ENCODE measurements at regions not wholly inside any gene's neighbourhood (a gene's known extent, or its start where the extent isn't known, plus 50 kb on each side); places are given as distances from the start of the nearest gene placed in this dataset.

DNA sequence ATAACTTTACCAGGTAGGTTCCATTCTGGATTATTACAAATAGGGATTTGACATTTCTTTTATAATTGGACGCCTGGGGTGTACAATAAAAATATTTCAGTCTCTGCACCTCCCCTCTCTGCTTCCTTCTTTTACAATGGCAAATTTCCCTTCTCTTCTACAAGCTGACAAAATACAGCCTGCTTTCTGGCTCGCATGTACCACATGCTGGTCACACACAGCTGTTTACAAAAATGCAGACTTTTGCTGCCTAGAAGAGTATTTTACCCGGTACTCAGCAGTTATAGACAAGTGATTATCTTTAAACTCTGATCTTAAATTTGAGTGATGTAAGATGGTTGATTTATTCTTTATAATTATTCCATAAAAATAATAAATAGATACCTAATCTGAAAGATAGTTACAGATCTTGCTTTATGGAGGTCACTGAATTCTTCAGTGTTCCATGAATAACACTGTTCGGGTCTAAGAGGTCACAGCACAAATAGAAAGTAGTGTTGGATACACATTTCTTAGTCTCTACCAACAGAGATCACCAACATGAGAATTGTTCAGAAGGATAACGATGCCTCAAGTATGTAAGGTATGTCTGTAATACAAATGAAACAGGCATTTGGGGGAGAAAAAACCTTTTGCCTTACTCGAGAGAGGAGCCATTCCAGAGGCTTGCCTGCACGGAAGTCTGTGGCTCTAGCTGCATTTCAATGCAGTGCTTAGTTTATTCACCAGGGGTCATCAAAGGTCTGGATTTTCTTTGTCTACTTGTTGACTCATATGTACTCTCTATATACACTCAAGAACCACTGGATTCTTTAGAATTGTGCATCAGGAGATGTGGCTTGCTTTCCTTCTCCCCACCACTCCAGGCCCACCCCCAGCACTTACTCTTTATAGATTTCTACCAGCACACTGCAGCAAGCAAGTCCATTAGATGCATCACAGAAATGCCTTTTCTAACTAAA lies 206.6 kb upstream of the RFX3 start:
- peak; percentile 83 to 84 for DNase-seq (ENCODE audit: low read depth in 2 of 2)

DNA sequence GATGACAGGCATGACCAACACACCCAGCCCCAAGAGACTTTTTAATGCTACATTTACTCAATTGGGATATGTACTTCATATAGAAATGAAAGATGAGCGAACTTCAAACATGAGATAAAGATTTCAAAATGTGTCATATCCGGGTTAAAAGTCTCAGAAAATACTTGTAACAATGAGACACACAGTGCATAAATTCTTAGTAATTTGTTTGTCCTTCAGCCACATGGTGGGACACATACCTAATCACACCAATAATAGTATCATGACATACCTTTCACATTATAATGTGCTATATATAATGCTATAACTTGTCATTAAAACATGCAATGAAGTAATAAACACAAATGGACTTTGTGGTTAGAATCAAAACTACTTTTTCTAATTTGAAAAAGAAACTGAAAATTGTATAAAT lies 204.7 kb upstream of the RFX3 start:
- DNase-seq (ENCODE audit: low read depth in 2 of 2) = no peak

DNA sequence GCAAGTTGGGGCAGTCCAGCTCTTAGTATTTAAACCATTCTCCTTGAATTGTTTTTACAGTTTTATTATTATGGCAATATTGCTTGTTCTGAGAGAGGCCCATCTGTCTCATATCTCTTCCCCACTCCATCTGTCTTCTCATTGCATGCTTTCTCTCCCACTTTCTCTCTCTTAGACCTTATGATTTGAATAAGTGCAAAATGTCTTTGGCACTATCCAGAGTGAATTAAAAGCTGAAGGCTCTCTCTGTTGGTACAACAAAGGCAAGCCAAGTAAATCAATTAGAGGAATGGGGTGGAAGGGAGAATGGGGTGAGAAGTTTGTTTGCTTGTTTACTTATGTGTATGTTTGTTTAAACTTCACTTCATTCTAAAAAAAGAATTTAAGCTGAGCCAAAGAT lies 195.3 kb upstream of the RFX3 start:
- no peak for DNase-seq (ENCODE audit: low read depth in 2 of 2)

DNA sequence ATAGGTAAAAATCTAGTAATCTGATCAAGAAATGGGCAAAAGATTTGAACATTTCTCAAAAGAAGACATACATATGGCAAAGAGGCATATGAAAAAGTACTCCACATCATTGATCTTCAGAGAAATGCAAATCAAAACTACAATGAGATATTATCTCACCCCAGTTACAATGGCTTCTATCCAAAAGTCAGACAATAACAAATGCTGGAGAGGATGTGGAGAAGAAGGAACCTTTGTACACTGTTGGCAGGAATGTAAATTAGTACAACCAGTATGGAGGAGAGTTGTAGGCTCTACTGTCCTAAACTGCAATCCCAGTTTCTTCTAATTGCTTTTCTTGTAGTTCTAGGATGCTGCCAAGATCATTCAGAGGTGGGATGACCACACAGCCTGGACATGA lies 193.5 kb upstream of the RFX3 start:
- peak; percentile 49 to 62 for DNase-seq (ENCODE audit: low read depth in 2 of 2)

DNA sequence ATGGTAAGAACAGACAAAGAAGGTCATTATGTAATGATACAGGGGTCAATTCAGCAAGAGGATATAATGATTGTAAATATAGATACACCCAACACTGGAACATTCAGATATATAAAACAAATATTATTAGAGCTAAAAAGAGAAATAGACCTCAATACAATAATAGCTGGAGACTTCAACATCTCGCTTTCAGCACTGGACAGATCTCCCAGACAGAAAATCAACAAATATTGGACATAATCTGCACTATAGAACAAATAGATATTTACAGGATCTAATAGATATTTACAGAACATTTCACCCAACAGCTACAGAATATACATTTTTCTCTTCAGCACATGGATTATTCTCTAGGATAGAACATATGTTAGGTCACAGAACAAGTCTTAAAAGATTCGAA lies 190.6 kb upstream of the RFX3 start:
- DNase-seq (ENCODE audit: low read depth in 2 of 2) = no peak

DNA sequence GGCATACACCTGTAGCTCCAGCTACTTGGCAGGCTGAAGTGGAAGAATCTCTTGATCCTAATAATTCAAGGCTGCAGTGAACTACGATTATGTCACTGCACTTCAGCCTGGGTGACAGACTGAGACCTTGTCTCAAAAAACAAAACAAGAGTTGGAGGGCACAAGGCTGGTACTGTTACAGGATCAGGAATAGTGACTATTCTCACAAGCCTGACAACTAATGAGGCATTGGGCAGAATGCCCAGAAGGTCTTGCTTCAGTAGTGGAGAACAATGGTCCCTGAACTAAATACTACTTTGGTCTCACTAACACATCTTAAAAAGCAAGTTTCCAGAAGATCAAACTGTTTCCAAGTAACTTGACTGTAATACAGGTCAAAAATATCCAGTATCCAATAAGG lies 182.9 kb upstream of the RFX3 start:
- peak; percentile 33 for DNase-seq (ENCODE audit: low read depth in 2 of 2)

DNA sequence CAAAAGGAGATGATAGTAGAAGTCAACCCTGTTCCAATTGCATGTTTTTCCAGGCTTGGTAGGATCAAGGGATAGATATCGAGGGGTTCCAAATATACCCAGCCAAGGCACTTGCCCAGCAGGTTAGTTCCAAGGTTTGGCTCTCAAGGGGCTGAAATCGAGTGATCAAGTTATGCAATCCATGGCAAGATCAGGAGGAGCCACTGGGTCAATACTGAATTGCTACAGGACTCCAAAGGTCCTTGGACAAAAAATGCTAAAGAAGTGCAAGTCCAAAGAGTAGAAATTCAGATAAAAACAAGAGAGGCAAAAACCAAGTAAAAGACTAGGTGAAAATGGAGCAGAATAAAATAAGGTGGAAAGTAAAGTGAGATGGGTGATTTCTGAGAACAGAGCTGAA lies 179.1 kb upstream of the RFX3 start:
- DNase-seq (ENCODE audit: low read depth in 2 of 2) = no peak

DNA sequence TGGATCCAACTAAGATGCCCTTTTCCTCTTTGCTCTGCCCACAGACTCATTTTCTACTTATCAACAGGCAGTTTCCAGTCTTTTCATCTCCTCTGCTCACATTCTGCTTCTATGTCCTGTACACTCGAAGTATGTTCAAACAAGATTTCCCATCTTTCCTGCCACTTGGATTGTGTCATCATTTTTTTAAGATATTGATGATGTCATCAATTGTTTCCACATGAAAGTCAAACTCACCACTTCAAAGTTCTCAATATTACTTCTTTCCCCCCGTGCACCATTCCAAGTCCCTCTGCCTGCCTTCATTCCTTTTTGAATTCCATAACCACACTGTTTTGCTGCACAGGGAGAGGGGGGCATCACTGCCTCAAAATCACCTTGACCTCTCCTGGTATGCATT lies 175.0 kb upstream of the RFX3 start:
- DNase-seq (ENCODE audit: low read depth in 2 of 2) = no peak

DNA sequence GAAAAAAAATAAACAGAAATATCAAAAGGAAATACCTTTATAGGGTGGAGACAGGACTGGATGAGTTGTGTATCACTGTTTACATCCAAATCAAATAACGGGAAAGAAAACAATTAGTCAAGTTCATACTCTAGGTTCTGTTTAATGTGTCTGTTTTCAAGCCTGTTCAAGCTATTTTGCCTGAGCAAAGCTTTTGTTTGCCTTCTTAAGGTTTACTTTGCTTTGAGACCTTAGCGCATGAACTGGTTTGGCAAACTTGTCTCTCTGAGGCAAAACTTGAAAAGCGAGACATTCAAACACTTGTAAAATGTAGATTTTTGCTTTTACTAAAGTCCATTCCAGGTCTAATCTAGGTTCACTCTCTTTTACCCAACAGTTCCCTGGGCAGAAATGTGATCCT lies 174.1 kb upstream of the RFX3 start:
- DNase-seq (ENCODE audit: low read depth in 2 of 2) = no peak

DNA sequence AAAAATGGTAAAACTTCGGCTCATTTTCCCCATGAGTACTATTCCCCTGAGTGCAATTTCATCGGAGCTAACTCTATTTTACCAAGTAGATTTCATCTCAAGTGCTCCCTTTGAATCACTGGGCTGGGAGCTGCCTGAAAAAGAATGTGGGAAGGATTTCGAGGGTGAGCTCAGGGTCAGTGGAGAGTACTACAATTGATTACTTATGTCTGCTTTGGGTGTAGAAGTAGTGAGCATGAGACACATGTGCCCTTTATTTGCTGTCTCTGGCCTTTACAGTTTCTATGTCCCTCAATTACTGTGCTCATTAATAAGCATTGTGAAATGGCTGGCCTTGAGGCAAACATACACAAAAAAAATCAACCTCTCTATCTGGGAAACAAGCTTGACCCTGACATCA lies 172.7 kb upstream of the RFX3 start:
- DNase-seq (ENCODE audit: low read depth in 2 of 2) = no peak

DNA sequence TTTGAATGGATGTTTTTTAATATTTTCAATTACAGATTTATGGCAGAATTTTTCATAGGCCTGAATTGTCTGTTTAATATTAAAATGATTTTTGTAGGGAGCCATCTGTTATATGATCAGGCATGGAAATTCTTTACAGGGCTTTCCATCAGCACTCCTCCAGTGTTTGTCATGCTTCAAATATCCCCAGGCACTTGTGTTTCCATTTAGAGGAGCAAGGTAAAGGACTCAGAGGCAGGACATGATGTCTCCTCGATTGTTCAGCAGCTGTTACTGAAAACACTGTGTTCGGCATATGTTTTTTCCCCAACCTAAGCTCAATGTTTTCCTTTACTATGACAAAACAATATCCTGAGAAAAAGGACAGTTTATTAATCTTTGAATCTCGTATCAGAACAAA lies 172.3 kb upstream of the RFX3 start:
- no peak for DNase-seq (ENCODE audit: low read depth in 2 of 2)

DNA sequence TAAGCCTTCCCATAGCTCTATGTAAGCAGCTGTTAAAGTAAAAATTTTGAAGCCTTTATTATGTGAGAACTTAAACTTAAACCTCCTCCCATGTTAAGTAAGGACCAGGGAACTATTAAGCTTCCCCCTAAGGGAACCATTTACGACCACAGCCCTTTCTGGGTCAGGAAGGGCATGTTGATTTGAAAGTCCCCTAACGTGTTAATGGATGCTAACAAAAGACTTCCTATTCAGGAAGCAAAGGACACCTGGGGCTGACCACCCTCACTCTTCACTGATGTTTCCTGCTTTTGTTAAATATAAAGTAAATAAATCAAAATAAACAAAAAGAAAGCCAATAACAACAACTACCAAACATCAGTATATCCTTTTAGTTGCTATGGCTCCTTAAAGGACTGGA lies 170.6 kb upstream of the RFX3 start:
- DNase-seq (ENCODE audit: low read depth in 2 of 2) = no peak

DNA sequence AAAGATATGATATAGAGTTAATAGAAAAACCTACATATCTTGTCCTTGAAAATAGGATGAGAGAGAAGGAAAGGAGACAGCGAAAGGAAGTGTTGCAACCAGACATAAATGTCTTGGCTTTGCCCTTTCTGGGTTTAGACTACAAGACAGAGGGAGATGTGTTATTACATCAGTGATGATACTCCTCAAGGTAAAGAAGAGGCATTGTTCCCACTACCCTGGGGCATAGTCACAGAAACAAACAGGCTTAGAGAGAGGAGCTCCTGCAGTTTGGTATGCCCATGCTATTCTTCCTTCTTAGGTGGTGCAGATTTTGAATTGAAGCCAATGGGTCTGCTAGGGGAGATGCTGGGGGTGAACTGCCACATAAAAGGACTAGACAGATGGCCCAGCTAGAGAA lies 166.8 kb upstream of the RFX3 start:
- DNase-seq (ENCODE audit: low read depth in 2 of 2) = no peak

DNA sequence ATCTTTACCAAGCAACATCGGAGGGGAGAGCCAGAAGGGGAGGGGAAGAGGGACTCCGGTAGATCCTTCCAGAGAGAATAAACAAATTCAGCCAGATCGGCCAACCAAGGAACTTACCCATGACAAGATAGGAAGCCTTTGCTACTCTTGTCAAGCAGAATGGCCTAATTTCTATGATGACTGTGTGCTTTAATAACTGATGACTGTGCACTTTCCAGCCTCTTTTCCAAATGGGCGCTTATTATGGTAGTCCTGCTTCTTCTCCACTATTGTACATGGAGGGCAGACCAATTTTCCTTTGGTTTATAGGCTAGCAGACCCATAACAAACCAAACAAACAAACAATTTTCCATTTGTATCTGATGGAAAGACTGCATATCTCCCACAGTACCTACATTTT lies 163.8 kb upstream of the RFX3 start:
- no peak for DNase-seq (ENCODE audit: low read depth in 2 of 2)

DNA sequence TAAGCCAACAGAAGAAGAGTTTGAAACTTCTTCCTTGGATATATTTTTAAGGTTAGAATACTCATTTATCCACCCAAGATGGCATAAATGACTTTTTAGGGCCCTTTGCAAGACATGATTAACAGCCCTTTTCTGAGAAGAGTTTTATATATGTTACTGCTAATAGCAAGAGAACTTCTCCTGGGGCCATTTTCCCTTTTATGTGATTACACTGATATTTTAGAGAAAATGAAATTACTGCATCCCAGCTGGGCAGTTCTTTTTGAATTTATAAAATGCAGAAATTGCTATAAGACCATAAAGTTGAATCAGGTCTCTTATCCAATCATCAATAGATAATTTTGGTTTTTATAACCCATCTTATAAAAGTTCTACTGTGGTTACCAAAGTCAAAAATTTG lies 161.3 kb upstream of the RFX3 start:
- DNase-seq (ENCODE audit: low read depth in 2 of 2) = no peak

DNA sequence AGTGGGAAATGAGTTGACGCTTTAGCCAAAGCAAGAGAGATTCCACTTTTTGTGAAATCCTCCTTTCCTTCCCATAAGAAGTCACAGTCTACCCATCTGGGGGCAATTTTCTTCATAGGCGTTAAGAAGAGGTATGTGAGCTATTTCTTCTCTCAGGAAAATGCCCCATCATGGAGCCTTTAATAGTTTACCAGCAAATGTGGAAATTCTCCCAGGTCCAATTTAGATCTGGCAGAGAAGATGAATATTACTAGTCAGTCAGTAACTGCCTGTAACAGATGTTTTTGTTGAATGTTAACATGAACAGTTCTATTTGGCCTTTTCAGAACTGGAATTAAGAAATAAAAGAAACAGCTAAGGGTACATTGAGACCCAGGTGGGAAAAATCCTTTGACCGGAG lies 156.4 kb upstream of the RFX3 start:
- DNase-seq (ENCODE audit: low read depth in 2 of 2) = no peak

DNA sequence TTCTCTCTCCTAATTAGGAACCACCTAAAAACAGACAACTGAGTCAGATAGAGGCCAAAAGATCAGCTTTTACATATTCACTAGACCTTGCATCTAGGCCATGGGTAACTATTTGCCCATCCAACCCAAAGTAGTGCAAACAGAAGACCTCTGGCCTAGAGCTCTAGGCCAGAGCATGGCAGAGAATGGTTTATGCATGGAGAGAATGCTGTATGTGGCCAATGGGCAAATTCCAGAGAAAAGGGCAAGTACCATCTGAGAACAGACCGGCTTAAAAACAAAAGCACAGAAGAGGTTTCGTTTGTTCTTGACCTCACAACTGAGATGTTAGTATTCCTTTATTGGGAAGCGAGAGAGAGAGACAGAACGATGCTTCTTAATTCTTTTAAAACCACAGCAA lies 151.7 kb upstream of the RFX3 start:
- DNase-seq (ENCODE audit: low read depth in 2 of 2) = no peak

DNA sequence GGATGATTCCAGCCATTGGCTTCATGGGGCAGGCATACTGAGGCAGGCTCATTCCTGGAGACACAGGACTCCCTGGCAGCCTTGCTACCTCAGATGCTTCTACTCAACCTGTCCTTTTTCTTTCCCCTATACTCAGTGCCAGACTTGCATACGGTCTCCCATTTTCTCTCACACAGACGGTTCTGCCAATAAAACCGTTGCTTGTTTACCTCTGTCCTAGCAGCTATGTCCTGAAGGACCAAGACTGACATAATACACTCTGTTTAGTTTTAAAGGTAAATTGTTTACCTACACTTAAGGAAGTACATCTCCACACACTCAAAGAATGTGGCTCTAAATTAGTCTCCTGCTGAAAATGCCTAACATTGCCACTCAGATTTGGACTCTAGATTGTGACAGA lies 151.0 kb upstream of the RFX3 start:
- no peak for DNase-seq (ENCODE audit: low read depth in 2 of 2)

DNA sequence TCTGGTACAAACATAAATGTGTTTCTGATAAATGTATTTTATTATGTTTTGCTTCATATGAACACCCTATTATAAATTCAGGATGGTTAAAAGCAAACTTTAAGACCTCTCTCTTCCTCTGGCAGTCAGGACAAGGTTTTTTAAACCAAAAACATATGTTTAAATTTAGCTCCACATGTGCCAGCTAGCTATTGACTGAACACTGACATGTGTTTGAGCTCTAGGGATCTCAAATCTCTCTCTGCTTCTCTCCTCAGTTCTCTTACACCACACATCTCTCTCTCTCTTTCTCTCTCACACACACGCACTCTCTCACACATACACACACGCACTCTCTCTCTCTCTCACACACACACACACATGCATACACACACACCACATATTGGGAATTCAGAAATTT lies 150.1 kb upstream of the RFX3 start:
- DNase-seq (ENCODE audit: low read depth in 2 of 2) = no peak

DNA sequence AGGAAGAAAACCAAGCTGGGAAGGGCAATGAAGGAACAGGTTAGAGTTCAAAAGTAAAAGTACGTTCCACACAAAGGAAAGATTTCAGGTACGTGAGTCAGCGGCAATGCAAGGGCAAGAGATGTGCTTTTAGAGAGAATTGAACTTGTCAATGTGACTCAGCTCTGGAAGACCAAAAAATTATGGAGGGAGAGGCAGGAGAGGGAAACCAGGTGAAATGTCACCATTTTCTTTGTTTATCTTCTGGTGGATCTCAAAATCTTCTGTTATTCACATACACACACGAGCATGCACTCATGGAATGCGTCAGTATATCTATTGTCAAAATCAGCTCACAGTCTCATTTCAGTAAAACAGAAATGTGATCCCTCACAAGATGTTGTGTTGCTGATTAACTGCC lies 148.8 kb upstream of the RFX3 start:
- no peak for DNase-seq (ENCODE audit: low read depth in 2 of 2)

DNA sequence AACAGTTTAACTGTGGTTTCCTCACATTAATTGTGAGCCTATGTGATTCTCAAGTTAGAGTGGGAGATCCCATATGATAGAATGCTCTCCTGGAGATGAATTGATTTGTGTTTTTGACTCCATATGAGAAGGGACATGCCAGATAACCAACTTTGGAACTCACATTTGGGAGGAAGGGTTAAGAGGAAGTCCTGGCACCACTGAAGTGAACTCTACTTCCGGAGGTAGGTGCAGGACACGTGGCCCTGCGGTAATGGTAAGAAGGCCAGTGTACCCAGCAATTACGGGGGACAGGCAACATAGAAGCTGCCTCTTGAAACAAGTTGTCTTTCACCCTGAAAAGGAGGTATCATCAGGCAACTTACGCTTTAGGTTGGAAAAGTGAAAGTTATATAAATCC lies 146.6 kb upstream of the RFX3 start:
- DNase-seq (ENCODE audit: low read depth in 2 of 2) = no peak

DNA sequence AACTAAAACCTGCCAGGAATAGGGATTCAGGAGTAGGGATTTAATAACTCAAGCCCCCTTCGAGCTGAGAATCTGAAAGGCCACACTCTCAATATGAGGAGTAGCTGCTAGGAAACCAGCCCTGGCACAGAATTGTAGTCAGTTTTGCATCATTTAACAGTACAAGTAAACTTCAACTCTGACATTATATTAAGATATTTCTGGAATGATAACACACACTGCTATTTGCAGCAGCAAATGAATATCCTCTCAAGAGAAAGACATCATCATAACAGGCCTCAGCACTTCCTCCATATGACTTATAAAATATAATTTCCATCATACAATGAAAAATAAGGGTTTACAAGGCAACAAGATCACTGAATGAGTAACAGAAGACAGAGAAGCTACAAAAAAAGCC lies 138.2 kb upstream of the RFX3 start:
- DNase-seq (ENCODE audit: low read depth in 2 of 2) = no peak

DNA sequence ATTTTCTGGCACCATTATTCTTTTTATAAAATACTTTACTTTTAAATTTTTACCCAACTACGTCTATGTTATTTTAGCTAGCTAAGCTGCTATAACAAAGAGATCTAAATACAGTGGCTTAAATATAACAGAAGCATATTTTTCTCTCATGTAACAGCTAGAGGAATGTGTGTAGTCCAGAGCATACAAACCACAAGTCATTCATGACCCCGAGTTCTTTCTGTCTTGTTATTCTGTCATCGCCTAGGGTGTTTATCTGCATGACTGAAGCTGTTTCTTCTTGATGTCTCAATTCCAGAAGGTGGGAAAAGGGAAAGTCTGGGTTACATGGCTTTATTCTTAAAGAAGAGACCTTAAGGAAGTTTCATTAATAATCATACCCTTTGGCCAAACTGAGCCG lies 136.9 kb upstream of the RFX3 start:
- no peak for DNase-seq (ENCODE audit: low read depth in 2 of 2)

DNA sequence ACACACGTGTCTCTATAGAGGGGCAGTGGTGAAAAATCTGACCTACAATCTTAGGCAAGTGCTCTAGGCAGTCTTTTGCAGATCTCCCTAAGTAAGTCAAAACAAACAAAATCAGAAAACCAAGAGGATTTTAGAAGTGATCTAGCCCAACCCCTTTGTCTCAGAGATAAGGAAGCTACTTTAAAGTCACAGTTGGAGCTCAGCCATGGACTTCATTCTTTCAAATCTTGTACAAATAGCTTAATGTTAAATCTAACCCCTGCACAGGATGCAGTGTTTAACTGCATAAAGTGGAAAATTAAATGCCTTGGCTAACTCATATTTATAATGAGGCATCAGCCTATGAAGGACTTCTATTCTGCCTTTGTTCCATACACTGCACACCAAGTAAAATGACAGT lies 135.1 kb upstream of the RFX3 start:
- DNase-seq (ENCODE audit: low read depth in 2 of 2) = no peak
